ENCODE measurements at regions not wholly inside any gene's neighbourhood (a gene's known extent, or its start where the extent isn't known, plus 50 kb on each side); places are given as distances from the start of the nearest gene placed in this dataset.

- no peak for TF ChIP-seq CTCF (conservative IDR thresholded peaks at IDR 0.05)
- TF ChIP-seq ZFX (IDR thresholded peaks at IDR 0.05), result no peak
These were observed 142.0 kb upstream of the CHD1 start for GRCh38 chr5:99070822-99071221.

Data from C4-2B (cell line).